ENCODE measurements at regions not wholly inside any gene's neighbourhood (a gene's known extent, or its start where the extent isn't known, plus 50 kb on each side); places are given as distances from the start of the nearest gene placed in this dataset.
"Not testable (repeated sequence)": the region's sequence is repeated elsewhere in the genome, so short reads cannot be mapped to it uniquely, and the experiment has no call there.

- ATAC-seq (ENCODE audit: poor library complexity) (no peak), DNase-seq (no peak)
- intact Hi-C loops (cut with DNase I) = no loop called here
These were observed 1044.9 kb downstream of the TYW1 start for GRCh38 chr7:68041554-68041953.

- ATAC-seq (ENCODE audit: poor library complexity) (no peak), DNase-seq (no peak)
- intact Hi-C loops (cut with DNase I) = no loop called here
These were observed 1046.9 kb downstream of the TYW1 start for GRCh38 chr7:68043546-68043945.

- intact Hi-C loops (cut with DNase I) = no loop called here
- DNase-seq (no peak), ATAC-seq (ENCODE audit: poor library complexity) (no peak)
These were observed 1054.0 kb downstream of the TYW1 start for GRCh38 chr7:68050627-68051026.

GRCh38 chr7:68058014-68058413 lies 1061.4 kb downstream of the TYW1 start:
- intact Hi-C loops (cut with DNase I) = no loop called here
- DNase-seq = no peak
- ATAC-seq (ENCODE audit: poor library complexity) = no peak

GRCh38 chr7:68063171-68063570 lies 1066.5 kb downstream of the TYW1 start:
- intact Hi-C loops (cut with DNase I) = no loop called here
- DNase-seq (no peak), ATAC-seq (ENCODE audit: poor library complexity) (no peak)

GRCh38 chr7:68065581-68065980 lies 1068.9 kb downstream of the TYW1 start:
- ATAC-seq (ENCODE audit: poor library complexity) = no peak
- intact Hi-C loops (cut with DNase I) = no loop called here
- no peak for DNase-seq

- DNase-seq (no peak), ATAC-seq (ENCODE audit: poor library complexity) (no peak)
- intact Hi-C loops (cut with DNase I) = no loop called here
These were observed 1071.2 kb downstream of the TYW1 start for GRCh38 chr7:68067845-68068244.

- ATAC-seq (ENCODE audit: poor library complexity) (no peak), DNase-seq (no peak)
- intact Hi-C loops (cut with DNase I) = no loop called here
These were observed 1074.4 kb downstream of the TYW1 start for GRCh38 chr7:68070992-68071391.

- ATAC-seq (ENCODE audit: poor library complexity) = no peak
- intact Hi-C loops (cut with DNase I) = no loop called here
- DNase-seq = no peak
These were observed 1077.1 kb downstream of the TYW1 start for GRCh38 chr7:68073701-68074100.

- no peak for DNase-seq
- intact Hi-C loops (cut with DNase I) = no loop called here
- ATAC-seq (ENCODE audit: poor library complexity) = no peak
These were observed 1077.6 kb downstream of the TYW1 start for GRCh38 chr7:68074242-68074641.

- intact Hi-C loops (cut with DNase I) = no loop called here
- ATAC-seq (ENCODE audit: poor library complexity) = no peak
These were observed 1081.6 kb downstream of the TYW1 start for GRCh38 chr7:68078157-68078710.

GRCh38 chr7:68082066-68082960 lies 1085.7 kb downstream of the TYW1 start:
- ATAC-seq (ENCODE audit: poor library complexity); DNase-seq; intact Hi-C loops (cut with DNase I): not testable (repeated sequence)

More at GRCh38 chr7:68078157-68078710, 1081.6 kb downstream of the TYW1 start:
- DNase-seq = no peak

GRCh38 chr7:68082961-68083657 lies 1086.5 kb downstream of the TYW1 start:
- ATAC-seq (ENCODE audit: poor library complexity); intact Hi-C loops (cut with DNase I): not testable (repeated sequence)
- peak; percentile 29 for DNase-seq

GRCh38 chr7:68087401-68087800 lies 1090.8 kb downstream of the TYW1 start:
- intact Hi-C loops (cut with DNase I) = no loop called here
- no peak for ATAC-seq (ENCODE audit: poor library complexity)
- no peak for DNase-seq

GRCh38 chr7:68088879-68089278 lies 1092.2 kb downstream of the TYW1 start:
- intact Hi-C loops (cut with DNase I) = no loop called here
- DNase-seq = no peak
- ATAC-seq (ENCODE audit: poor library complexity) = no peak

- DNase-seq; intact Hi-C loops (cut with DNase I); ATAC-seq (ENCODE audit: poor library complexity): not testable (repeated sequence)
These were observed 1093.6 kb downstream of the TYW1 start for GRCh38 chr7:68090256-68090655.

GRCh38 chr7:68103319-68103718 lies 1106.7 kb downstream of the TYW1 start:
- intact Hi-C loops (cut with DNase I) = no loop called here
- no peak for DNase-seq

GRCh38 chr7:68107261-68107660 lies 1110.6 kb downstream of the TYW1 start:
- intact Hi-C loops (cut with DNase I) = no loop called here
- ATAC-seq (ENCODE audit: poor library complexity) = peak; percentile 87
- DNase-seq = peak; percentile 39

More at GRCh38 chr7:68103319-68103718, 1106.7 kb downstream of the TYW1 start:
- ATAC-seq (ENCODE audit: poor library complexity) = no peak

- ATAC-seq (ENCODE audit: poor library complexity) (no peak), DNase-seq (no peak)
- intact Hi-C loops (cut with DNase I) = no loop called here
These were observed 1111.3 kb downstream of the TYW1 start for GRCh38 chr7:68107968-68108367.

- DNase-seq (no peak), ATAC-seq (ENCODE audit: poor library complexity) (no peak)
- intact Hi-C loops (cut with DNase I) = no loop called here
These were observed 1112.7 kb downstream of the TYW1 start for GRCh38 chr7:68109299-68109698.

All from Right ventricle myocardium superior (tissue), 1 donor.